A673 (cell line): ENCODE measurements at regions not wholly inside any gene's neighbourhood (a gene's known extent, or its start where the extent isn't known, plus 50 kb on each side); places are given as distances from the start of the nearest gene placed in this dataset.

Source experiments
- CTCF ChIP-seq: fragments of 300-800, 200-600 bp; sonication (generic); conservative IDR thresholded peaks from 2 replicates; pipeline ENCODE4 v1.5.1; 2017; ENCODE audit warnings: low read depth, mild to moderate bottlenecking, antibody characterized with exemption, low read length, moderate library complexity, mixed read lengths
- EZH2 ChIP-seq: fragments of 200-600 bp; sonication (generic); IDR thresholded peaks from 2 replicates; pipeline ENCODE4 v1.6.1; 2017; ENCODE audit warnings: borderline replicate concordance, low read depth, mild to moderate bottlenecking, mixed read lengths, antibody characterized with exemption, low read length; ENCODE audit not compliant: poor library complexity, severe bottlenecking

GRCh38 chr6:109301418-109301817 is 80.8 kb downstream of the CD164 start:
- no peak for TF ChIP-seq CTCF
- no peak for TF ChIP-seq EZH2
